H1 (cell line): ENCODE measurements at regions not wholly inside any gene's neighbourhood (a gene's known extent, or its start where the extent isn't known, plus 50 kb on each side); places are given as distances from the start of the nearest gene placed in this dataset.

Experiments
- CTCF ChIA-PET: fragments of 300-600 bp; sonication (Branson Sonifier 250); formaldehyde crosslinking; loops from one replicate; lab custom pipeline; 2021; ENCODE audit not compliant: partially characterized antibody; lab: Charles Lee
- POLR2A ChIA-PET: fragments of 300-600 bp; sonication (Branson Sonifier 250); formaldehyde crosslinking; loops from one replicate; lab custom pipeline; 2021; ENCODE audit warnings: inconsistent platforms; ENCODE audit not compliant: partially characterized antibody; lab: Charles Lee
- DNase-seq, 2 experiments: peaks; one replicate each; pipeline versions ENCODE4 v3.0.0 to v3.0.0-alpha.2; 2010 to 2022; ENCODE audit warnings: low spot score in 2 of 2, low read depth in 1 of 2, mixed read lengths in 1 of 2
- FAIRE-seq: peaks from 2 replicates; lab custom pipeline; 2011; peaks lifted over from hg19 to GRCh38; lab: Jason Lieb, UNC
- H2AFZ ChIP-seq: 2 replicates; pipeline ENCODE4 v1.8.1; 2012; ENCODE audit warnings: low read length, inconsistent platforms
- H2AK5ac ChIP-seq: 2 replicates; pipeline ENCODE4 v1.6.1; 2013; ENCODE audit warnings: low read depth, low read length
- H2BK120ac ChIP-seq: replicated peaks from 2 replicates; pipeline ENCODE3; 2013; ENCODE audit warnings: low read depth, low read length, inconsistent platforms
- H2BK12ac ChIP-seq: 2 replicates; pipeline ENCODE4 v1.6.1; 2013; ENCODE audit warnings: low read depth, low read length
- H2BK15ac ChIP-seq: 2 replicates; pipeline ENCODE4 v1.6.1; 2013; ENCODE audit warnings: low read length
- H2BK20ac ChIP-seq: 2 replicates; pipeline ENCODE4 v1.6.1; 2013; ENCODE audit warnings: low read length
- H2BK5ac ChIP-seq: 2 replicates; pipeline ENCODE4 v1.6.1; 2013; ENCODE audit warnings: low read depth, low read length
- H3K14ac ChIP-seq: 2 replicates; pipeline ENCODE4 v1.6.1; 2013; ENCODE audit warnings: inconsistent platforms; ENCODE audit not compliant: insufficient read length
- H3K18ac ChIP-seq: 2 replicates; pipeline ENCODE4 v1.6.1; 2013; ENCODE audit warnings: low read length; ENCODE audit errors: extremely low read depth
- H3K23ac ChIP-seq: 2 replicates; pipeline ENCODE4 v1.6.1; 2013; ENCODE audit warnings: inconsistent platforms; ENCODE audit not compliant: insufficient read length
- H3K23me2 ChIP-seq: 2 replicates; pipeline ENCODE4 v1.6.1; 2013; ENCODE audit warnings: low read depth, low read length
- H3K27ac ChIP-seq: 2 replicates; pipeline ENCODE4 v1.6.1; 2011; ENCODE audit warnings: low read depth, low read length, inconsistent platforms
- H3K27me3 ChIP-seq, 4 experiments: replicated peaks in 1 of 4; 1 replicate in 1 of 4; 2 replicates in 3 of 4; pipeline versions ENCODE4 v1.6.1 to v1.8.1; 2011 to 2013; ENCODE audit warnings: low read length in 3 of 4, mild to moderate bottlenecking in 3 of 4, inconsistent platforms in 2 of 4, mixed read lengths in 2 of 4, moderate library complexity in 1 of 4; ENCODE audit not compliant: control insufficient read depth in 3 of 4, insufficient read depth in 3 of 4; ENCODE audit errors: extremely low read depth in 1 of 4
- H3K36me3 ChIP-seq, 4 experiments: 2 replicates each; pipeline versions ENCODE4 v1.6.1 to v1.8.1; 2011 to 2013; ENCODE audit warnings: mild to moderate bottlenecking in 4 of 4, low read length in 3 of 4, moderate library complexity in 2 of 4, control low read depth in 1 of 4, inconsistent platforms in 1 of 4; ENCODE audit not compliant: insufficient read depth in 4 of 4, control insufficient read depth in 2 of 4
- H3K4ac ChIP-seq: replicated peaks from 2 replicates; pipeline ENCODE3; 2013; ENCODE audit warnings: low read length, low read depth, mixed read lengths, inconsistent platforms; ENCODE audit not compliant: insufficient read length
- H3K4me1 ChIP-seq, 4 experiments: replicated peaks in 1 of 4; 1 replicate in 1 of 4; 2 replicates in 3 of 4; pipeline versions ENCODE4 v1.6.1 to v1.8.1; 2011 to 2013; ENCODE audit warnings: low read length in 3 of 4, inconsistent platforms in 2 of 4, mixed read lengths in 1 of 4; ENCODE audit not compliant: insufficient read depth in 4 of 4, control insufficient read depth in 3 of 4
- H3K4me2 ChIP-seq, 2 experiments: 2 replicates each; pipeline versions ENCODE4 v1.6.1 to v1.8.1; 2011 to 2013; ENCODE audit warnings: low read depth in 2 of 2, low read length in 2 of 2, control low read depth in 1 of 2, inconsistent platforms in 1 of 2, mild to moderate bottlenecking in 1 of 2; ENCODE audit not compliant: insufficient read depth in 1 of 2
- H3K4me3 ChIP-seq, 4 experiments: fragments of 200-600, 300-600 bp in 1 of 4; sonication (generic), shearing (Covaris generic), sonication (Bioruptor Twin) in 1 of 4; 2 replicates each; pipeline versions ENCODE4 v1.5.1 to v1.8.1; 2011 to 2016; ENCODE audit warnings: low read length in 4 of 4, low read depth in 3 of 4, control low read depth in 2 of 4, inconsistent platforms in 2 of 4, mild to moderate bottlenecking in 2 of 4, mixed read lengths in 1 of 4, moderate library complexity in 1 of 4; ENCODE audit not compliant: insufficient read depth in 2 of 4; ENCODE audit errors: extremely low read depth in 1 of 4
- H3K56ac ChIP-seq: replicated peaks from 2 replicates; pipeline ENCODE3; 2013; ENCODE audit warnings: low read depth, mild to moderate bottlenecking, mixed read lengths, low read length, inconsistent platforms; ENCODE audit not compliant: insufficient read length
- H3K79me1 ChIP-seq: 2 replicates; pipeline ENCODE4 v1.6.1; 2013; ENCODE audit warnings: low read depth, low read length, control low read depth
- H3K79me2 ChIP-seq, 2 experiments: 2 replicates each; pipeline versions ENCODE4 v1.6.1 to v1.8.1; 2012 to 2013; ENCODE audit warnings: low read length in 2 of 2, mild to moderate bottlenecking in 2 of 2, inconsistent platforms in 1 of 2; ENCODE audit not compliant: insufficient read depth in 2 of 2, control insufficient read depth in 1 of 2
- H3K9ac ChIP-seq, 4 experiments: replicated peaks in 1 of 4; 1 replicate in 1 of 4; 2 replicates in 3 of 4; pipeline versions ENCODE4 v1.6.1 to v1.8.1; 2011 to 2013; ENCODE audit warnings: low read depth in 3 of 4, low read length in 3 of 4, control low read depth in 2 of 4, mild to moderate bottlenecking in 2 of 4, moderate library complexity in 2 of 4, inconsistent platforms in 1 of 4; ENCODE audit errors: extremely low read depth in 1 of 4
- H3K9me3 ChIP-seq, 2 experiments: 2 replicates each; pipeline versions ENCODE4 v1.6.1 to v1.8.1; 2012 to 2013; ENCODE audit warnings: mild to moderate bottlenecking in 2 of 2, moderate library complexity in 2 of 2, control low read depth in 1 of 2, inconsistent platforms in 1 of 2, low read depth in 1 of 2, low read length in 1 of 2, mixed read lengths in 1 of 2; ENCODE audit not compliant: insufficient read depth in 2 of 2
- H4K20me1 ChIP-seq, 2 experiments: replicated peaks in 1 of 2; 2 replicates each; pipeline versions ENCODE3 to v1.8.1; 2011 to 2013; ENCODE audit warnings: inconsistent platforms in 2 of 2, low read length in 2 of 2, mild to moderate bottlenecking in 1 of 2; ENCODE audit not compliant: insufficient read depth in 2 of 2, control insufficient read depth in 1 of 2
- H4K5ac ChIP-seq: 2 replicates; pipeline ENCODE4 v1.6.1; 2013; ENCODE audit warnings: low read length, low read depth, mixed read lengths, inconsistent platforms; ENCODE audit not compliant: insufficient read length
- H4K8ac ChIP-seq: 2 replicates; pipeline ENCODE4 v1.8.0; 2013; ENCODE audit warnings: mild to moderate bottlenecking, moderate library complexity, low read length, inconsistent platforms; ENCODE audit not compliant: insufficient read depth; ENCODE audit errors: extremely low read depth
- H4K91ac ChIP-seq: replicated peaks from 2 replicates; pipeline ENCODE3; 2013; ENCODE audit warnings: low read length, mixed read lengths, inconsistent platforms; ENCODE audit not compliant: insufficient read length
- ATF2 ChIP-seq: IDR thresholded peaks from 2 replicates; pipeline ENCODE4 v1.6.1; 2012; ENCODE audit warnings: low read length, inconsistent platforms
- CTBP2 ChIP-seq: IDR thresholded peaks from 2 replicates; pipeline ENCODE4 v1.7.0; 2011; ENCODE audit warnings: borderline replicate concordance, mild to moderate bottlenecking, moderate library complexity, mixed read lengths, low read length; ENCODE audit not compliant: insufficient read depth, insufficient read length
- JUND ChIP-seq: IDR thresholded peaks from 2 replicates; pipeline ENCODE4 v1.6.1; 2011; ENCODE audit warnings: mild to moderate bottlenecking, improper control_type of control experiment, low read length
- NRF1 ChIP-seq: IDR thresholded peaks from 2 replicates; pipeline ENCODE4 v1.6.1; 2011; ENCODE audit warnings: mild to moderate bottlenecking, low read depth, low read length, improper control_type of control experiment
- POU5F1 ChIP-seq: IDR thresholded peaks from 2 replicates; pipeline ENCODE4 v1.6.1; 2011; ENCODE audit warnings: low read depth, mild to moderate bottlenecking, low read length, moderate library complexity
- RFX5 ChIP-seq: IDR thresholded peaks from 2 replicates; pipeline ENCODE4 v1.6.1; 2011; ENCODE audit warnings: low read depth, low read length, improper control_type of control experiment, borderline replicate concordance
- RNF2 ChIP-seq: fragments of 200-900, 300-1000 bp; sonication (generic); IDR thresholded peaks from 2 replicates; pipeline ENCODE4 v1.7.1; 2016; ENCODE audit warnings: borderline replicate concordance, low read depth, mild to moderate bottlenecking, antibody characterized with exemption, low read length; ENCODE audit not compliant: poor library complexity, severe bottlenecking; ENCODE audit errors: missing control alignments
- SRF ChIP-seq: IDR thresholded peaks from 2 replicates; pipeline ENCODE4 v1.6.1; 2011; ENCODE audit warnings: mild to moderate bottlenecking, low read depth, low read length, moderate library complexity
- YY1 ChIP-seq: IDR thresholded peaks from 2 replicates; pipeline ENCODE4 v1.6.1; 2011; ENCODE audit warnings: low read depth, mild to moderate bottlenecking, low read length
- WGBS, 2 experiments: shearing (Covaris generic) in 1 of 2; methylation state at CpG; one replicate each; pipeline versions ENCODE4 v1.1.6 to v1.1.7; 2013 to 2015; ENCODE audit warnings: low lambda C conversion rate in 2 of 2, mixed read lengths in 2 of 2, inconsistent platforms in 1 of 2, low coverage in 1 of 2, missing lambda C conversion rate in 1 of 2; ENCODE audit not compliant: insufficient replicate concordance in 2 of 2, insufficient coverage in 1 of 2, insufficient read length in 1 of 2; ENCODE audit errors: extremely low coverage in 1 of 2, missing lambda C conversion rate in 1 of 2; 5-methylcytosine and 5-hydroxymethylcytosine counted together

DNA sequence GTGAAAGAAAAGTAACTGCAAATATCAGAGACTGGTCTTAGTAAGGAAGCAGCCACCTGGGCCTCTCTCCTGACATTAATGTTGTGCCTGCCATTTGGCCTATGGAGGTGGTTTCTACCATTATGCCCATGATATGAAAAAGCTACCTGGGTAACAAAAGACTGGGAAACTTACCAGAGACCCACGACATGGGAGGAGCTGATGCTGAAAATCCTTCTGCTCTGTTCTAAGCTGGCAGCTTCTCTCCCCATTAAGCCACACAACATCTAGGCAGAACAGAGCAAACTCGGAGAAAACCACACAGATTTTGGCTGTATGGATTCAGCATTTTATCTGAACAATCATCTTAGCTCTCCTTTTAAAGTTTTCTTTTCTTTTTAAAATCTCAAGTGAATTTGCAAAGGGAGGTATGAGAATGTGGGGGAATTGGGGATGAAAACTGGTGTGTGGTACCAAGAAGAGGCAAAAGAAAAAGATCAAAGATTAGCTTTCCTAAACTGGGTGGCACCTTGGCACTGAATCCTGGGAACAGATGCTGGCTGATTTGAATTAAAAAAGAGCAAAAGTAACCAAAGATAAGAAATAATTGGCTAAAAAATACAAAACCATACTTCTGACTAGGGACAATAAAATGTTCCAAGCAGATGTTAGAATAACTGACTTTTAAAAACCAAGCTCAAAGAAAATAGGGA, 128.6 kb upstream of the ANKRD1 start:
- H3K4me3 ChIP-seq, result no peak overlapping the region
- H2AFZ ChIP-seq, result no peak overlapping the region
- no peak for TF ChIP-seq ATF2
- TF ChIP-seq YY1, result no peak
- no peak for TF ChIP-seq SRF
- TF ChIP-seq RFX5, result no peak
- TF ChIP-seq POU5F1, result no peak
- TF ChIP-seq JUND, result no peak
- no peak for TF ChIP-seq NRF1
- TF ChIP-seq RNF2, result no peak
- TF ChIP-seq CTBP2, result no peak

More for the DNA sequence above, 128.6 kb upstream of the ANKRD1 start:
- H3K36me3 ChIP-seq, result no peaks in the 10 kb centered on the region
- no peak overlapping the region for H2AK5ac ChIP-seq
- H2BK12ac ChIP-seq, result no peak overlapping the region
- DNase-seq (no peak), FAIRE-seq (no peak)
- 66% methylated on average over 2 of the region's 2 CpGs; no CpG with 5 or more reads in 1 of the 2 experiments for WGBS, 2 experiments
- no peaks in the 10 kb centered on the region for H3K79me1 ChIP-seq
- no peak overlapping the region for H2BK15ac ChIP-seq
- H4K8ac ChIP-seq, result no peak overlapping the region
- ChIA-PET POLR2A (no interaction called here), CTCF (interaction anchor here (0.6 to 1.8 kb wide), 10 partner anchors 12 to 248 kb away, joined by 3 to 4 read pairs (median 3); no protein-coding TSS in a partner anchor)
- H3K4me2 ChIP-seq, result no peak overlapping the region
- no peak overlapping the region for H3K27ac ChIP-seq
- peaks cover 0 to 3% (median 2%) of the 10 kb centered on the region in 4 experiments; a peak in 3 of 7 replicates for H3K4me1 ChIP-seq
- no peak overlapping the region for H4K5ac ChIP-seq
- no peak overlapping the region for H3K18ac ChIP-seq
- no peak overlapping the region for H3K9ac ChIP-seq
- H4K91ac ChIP-seq, result no peak overlapping the region
- H3K4ac ChIP-seq, result no peak overlapping the region
- H3K27me3 ChIP-seq, result no peaks in the 10 kb centered on the region
- no peaks in the 10 kb centered on the region for H3K23me2 ChIP-seq
- no peak overlapping the region for H3K14ac ChIP-seq
- no peak overlapping the region for H2BK120ac ChIP-seq
- H3K56ac ChIP-seq, result no peak overlapping the region
- H2BK20ac ChIP-seq, result no peak overlapping the region
- no peaks in the 10 kb centered on the region for H3K9me3 ChIP-seq
- no peaks in the 10 kb centered on the region for H4K20me1 ChIP-seq
- H3K23ac ChIP-seq, result no peak overlapping the region
- no peaks in the 10 kb centered on the region for H3K79me2 ChIP-seq
- no peak overlapping the region for H2BK5ac ChIP-seq
